Stomach (tissue), 8 donors: ENCODE measurements at regions not wholly inside any gene's neighbourhood (a gene's known extent, or its start where the extent isn't known, plus 50 kb on each side); places are given as distances from the start of the nearest gene placed in this dataset.

Experiments used
- DNase-seq, 2 donors: peaks; one replicate each; pipeline versions ENCODE4 v3.0.0 to v3.0.0-alpha.2; 2013 to 2019
- H3K27ac ChIP-seq, 5 donors: fragments of 200-600 bp in 4 of 5; sonication (generic) in 4 of 5; one replicate each; pipeline ENCODE4 v1.5.1; 2013 to 2019; ENCODE audit warnings: mild to moderate bottlenecking in 1 of 5, moderate library complexity in 1 of 5
- H3K27me3 ChIP-seq, 3 donors: fragments of 200-600 bp; sonication (generic); one replicate each; pipeline ENCODE4 v1.5.1; 2017 to 2019; ENCODE audit warnings: mixed run types in 1 of 3
- H3K36me3 ChIP-seq, 4 donors: fragments of 200-600 bp; sonication (generic); 1 replicate in 3 of 4; 2 replicates in 1 of 4; pipeline ENCODE4 v1.5.1; 2016 to 2019
- H3K4me1 ChIP-seq, 4 donors: fragments of 200-600 bp; sonication (generic); one replicate each; pipeline ENCODE4 v1.5.1; 2016 to 2019
- H3K4me3 ChIP-seq, 4 donors: fragments of 200-600 bp; sonication (generic) in 3 of 4; one replicate each; pipeline ENCODE4 v1.5.1; 2016 to 2019; ENCODE audit warnings: mild to moderate bottlenecking in 1 of 4
- H3K9me3 ChIP-seq, 4 donors: fragments of 200-600 bp; sonication (generic); one replicate each; pipeline ENCODE4 v1.5.1; 2016 to 2019
- CTCF ChIP-seq, 7 experiments: fragments of 450-650 bp in 4 of 7; fragments of 200-600 bp in 3 of 7; sonication (generic) in 3 of 7; IDR thresholded peaks; one replicate each; pipeline ENCODE4 v1.5.1; 2016 to 2019; ENCODE audit warnings: antibody characterized with exemption in 7 of 7, control low read depth in 2 of 7, mild to moderate bottlenecking in 1 of 7
- EP300 ChIP-seq: sonication (generic); formaldehyde crosslinking; IDR thresholded peaks from one replicate; pipeline ENCODE4 v1.6.1; 2017; ENCODE audit warnings: antibody characterized with exemption
- POLR2A ChIP-seq, 4 donors: fragments of 450-650 bp; IDR thresholded peaks; one replicate each; pipeline ENCODE4 v1.6.1; 2016; ENCODE audit warnings: antibody characterized with exemption in 4 of 4, control low read depth in 2 of 4, mild to moderate bottlenecking in 1 of 4, moderate library complexity in 1 of 4
- POLR2AphosphoS5 ChIP-seq, 3 donors: sonication (generic); formaldehyde crosslinking; IDR thresholded peaks; one replicate each; pipeline ENCODE4 v1.6.1; 2016; ENCODE audit warnings: antibody characterized with exemption in 3 of 3
- WGBS, 5 donors: extraction: QIAGEN DNeasy Blood & Tissue Kit in 3 of 5; methylation state at CpG; one replicate each; pipeline versions ENCODE4 v1.1.5 to v1.1.7; 2013 to 2018; 5-methylcytosine and 5-hydroxymethylcytosine counted together
- intact Hi-C: fragments of 100-400 bp; cut with DNase I; formaldehyde crosslinking; loops from one replicate; pipeline ENCODE4 v1.15.1; 2023; ENCODE audit warnings: low total_unique reads
- donor health status: healthy with polysubstance abuse.
- donor health status: Bipolar disorder and iron deficiency.
- donor health status: healthy.

- intact Hi-C loops = no loop called here
- no peaks in the 10 kb centered on the region for H3K9me3 ChIP-seq
- no peaks in the 10 kb centered on the region for H3K4me1 ChIP-seq
- no peak overlapping the region for H3K4me3 ChIP-seq
- TF ChIP-seq POLR2A (IDR thresholded peaks at IDR 0.05) = no peak
- TF ChIP-seq CTCF (IDR thresholded peaks at IDR 0.05) = no peak
- no peak for TF ChIP-seq EP300
- no peak for TF ChIP-seq POLR2AphosphoS5 (IDR thresholded peaks at IDR 0.05)
- H3K36me3 ChIP-seq = no peaks in the 10 kb centered on the region
- no peaks in the 10 kb centered on the region for H3K27me3 ChIP-seq
- whole genome bisulfite sequencing, 5 donors = 60 to 75% (median 70%) methylated on average over 2 of the region's 2 CpGs
- H3K27ac ChIP-seq = no peak overlapping the region
- DNase-seq = no peak
Observed at GRCh38 chr11:16555956-16556355, 182.5 kb upstream of the C11orf58 start.

DNA sequence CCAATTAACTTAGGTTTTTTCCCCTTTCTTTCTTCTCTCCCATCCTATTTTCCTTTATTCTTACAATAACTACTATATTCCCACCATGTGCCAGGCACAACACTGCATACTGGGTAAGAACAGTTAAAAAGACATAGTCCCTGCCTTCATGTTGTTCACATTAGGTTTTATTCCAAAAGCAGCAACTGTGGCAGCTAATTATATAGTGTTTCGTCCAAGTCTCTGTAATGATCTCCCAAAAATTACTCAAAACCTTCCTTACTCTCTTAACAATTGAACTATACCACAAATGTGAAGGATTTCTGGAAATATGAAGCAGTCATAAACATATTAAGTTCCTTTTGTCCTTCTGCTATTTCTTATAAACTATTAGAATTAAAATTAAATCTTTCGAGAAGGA is 184.1 kb upstream of the C11orf58 start:
- TF ChIP-seq POLR2AphosphoS5 (IDR thresholded peaks at IDR 0.05) (no peak), CTCF (IDR thresholded peaks at IDR 0.05) (no peak), EP300 (no peak), POLR2A (IDR thresholded peaks at IDR 0.05) (no peak)
- 67 to 90% (median 82%) methylated on average over 2 of the region's 2 CpGs for WGBS, 5 donors
- Histone ChIP-seq H3K36me3 (no peaks in the 10 kb centered on the region), H3K4me3 (no peak overlapping the region), H3K4me1 (no peaks in the 10 kb centered on the region), H3K9me3 (no peaks in the 10 kb centered on the region), H3K27me3 (no peaks in the 10 kb centered on the region), H3K27ac (no peak overlapping the region)
- DNase-seq = no peak
- intact Hi-C loops = no loop called here

- H3K27ac ChIP-seq = no peak overlapping the region
- no peaks in the 10 kb centered on the region for H3K4me1 ChIP-seq
- intact Hi-C loops = no loop called here
- TF ChIP-seq POLR2AphosphoS5 (IDR thresholded peaks at IDR 0.05) = no peak
- no peak for TF ChIP-seq CTCF (IDR thresholded peaks at IDR 0.05)
- TF ChIP-seq EP300 = no peak
- no peak for TF ChIP-seq POLR2A (IDR thresholded peaks at IDR 0.05)
- H3K4me3 ChIP-seq = no peak overlapping the region
- no peaks in the 10 kb centered on the region for H3K36me3 ChIP-seq
- peaks cover 0 to 4% (median 0%) of the 10 kb centered on the region in 4 donors for H3K9me3 ChIP-seq
- 87 to 94% (median 92%) methylated on average over 4 of the region's 4 CpGs for WGBS, 5 donors
- DNase-seq = no peak
- H3K27me3 ChIP-seq = no peaks in the 10 kb centered on the region
Observed at GRCh38 chr11:16547879-16548278, 190.6 kb upstream of the C11orf58 start.

DNA sequence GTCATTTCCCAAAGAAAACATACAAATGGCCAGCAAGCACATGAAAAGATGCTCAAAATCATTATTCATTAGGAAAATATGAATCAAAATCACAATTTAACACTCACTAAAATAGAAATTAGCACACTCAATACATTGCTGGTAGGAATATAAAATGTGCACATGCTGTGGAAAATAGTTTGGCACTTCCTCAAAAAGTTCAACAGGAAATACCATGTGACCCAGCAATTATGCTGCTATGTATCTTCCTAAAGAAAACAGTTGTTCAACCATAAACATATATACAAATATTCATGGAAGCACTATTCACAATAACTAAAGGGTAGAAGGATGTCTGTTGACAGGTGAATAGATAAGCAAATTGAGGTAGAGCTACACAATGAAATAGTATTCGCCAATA is 187.3 kb upstream of the SOX6 start:
- H3K36me3 ChIP-seq = no peaks in the 10 kb centered on the region
- no peak overlapping the region for H3K27ac ChIP-seq
- H3K4me3 ChIP-seq = no peak overlapping the region
- H3K4me1 ChIP-seq = no peaks in the 10 kb centered on the region
- no peak for TF ChIP-seq POLR2A (IDR thresholded peaks at IDR 0.05)
- TF ChIP-seq CTCF (IDR thresholded peaks at IDR 0.05) = no peak
- TF ChIP-seq EP300 = no peak
- TF ChIP-seq POLR2AphosphoS5 (IDR thresholded peaks at IDR 0.05) = no peak
- WGBS, 5 donors = 90 to 95% (median 92%) methylated on average over 1 of the region's 1 CpG
- no peak for DNase-seq
- intact Hi-C loops = no loop called here
- H3K9me3 ChIP-seq = peaks cover 0 to 4% (median 0%) of the 10 kb centered on the region in 4 donors
- H3K27me3 ChIP-seq = no peaks in the 10 kb centered on the region
